Thymus (tissue), 11 donors: ENCODE measurements at regions not wholly inside any gene's neighbourhood (a gene's known extent, or its start where the extent isn't known, plus 50 kb on each side); places are given as distances from the start of the nearest gene placed in this dataset.
A peak's percentile ranks its signal among the peaks of the same experiment; 100 is the strongest.

Experiments used
- DNase-seq, 9 donors: peaks; one replicate each; pipeline ENCODE4 v3.0.0-alpha.2; 2013; ENCODE audit warnings: low spot score in 9 of 9, low read depth in 6 of 9, missing footprints in 1 of 9
- H3K27ac ChIP-seq, 2 donors: one replicate each; pipeline ENCODE4 v1.5.1; 2013; ENCODE audit warnings: control low read depth in 1 of 2, low read depth in 1 of 2, low read length in 1 of 2, mild to moderate bottlenecking in 1 of 2, moderate library complexity in 1 of 2
- H3K27me3 ChIP-seq, 2 donors: one replicate each; pipeline ENCODE4 v1.5.1; 2013; ENCODE audit warnings: low read length in 1 of 2; ENCODE audit not compliant: control insufficient read depth in 2 of 2, insufficient read depth in 1 of 2
- H3K36me3 ChIP-seq, 2 donors: one replicate each; pipeline ENCODE4 v1.5.1; 2013; ENCODE audit warnings: low read length in 1 of 2, mild to moderate bottlenecking in 1 of 2, moderate library complexity in 1 of 2; ENCODE audit not compliant: control insufficient read depth in 2 of 2, insufficient read depth in 2 of 2
- H3K4me1 ChIP-seq, 2 donors: one replicate each; pipeline ENCODE4 v1.5.1; 2013; ENCODE audit warnings: low read length in 2 of 2; ENCODE audit not compliant: control insufficient read depth in 2 of 2, insufficient read depth in 2 of 2
- H3K4me3 ChIP-seq, 2 donors: one replicate each; pipeline ENCODE4 v1.5.1; 2013; ENCODE audit warnings: low read length in 2 of 2, control low read depth in 1 of 2, mild to moderate bottlenecking in 1 of 2
- H3K9me3 ChIP-seq, 2 donors: one replicate each; pipeline ENCODE4 v1.5.1; 2013; ENCODE audit warnings: low read length in 1 of 2, mild to moderate bottlenecking in 1 of 2; ENCODE audit not compliant: control insufficient read depth in 2 of 2, insufficient read depth in 1 of 2
- WGBS: extraction: QIAGEN DNeasy Blood & Tissue Kit; methylation state at CpG from one replicate; pipeline ENCODE4 v1.1.7; 2013; 5-methylcytosine and 5-hydroxymethylcytosine counted together
- donor health status: healthy.

GRCh38 chr15:97301166-97301565 is 659.3 kb upstream of the ARRDC4 start:
- Histone ChIP-seq H3K4me1 (no peaks in the 10 kb centered on the region), H3K27me3 (no peaks in the 10 kb centered on the region), H3K27ac (no peak overlapping the region), H3K4me3 (no peak overlapping the region), H3K36me3 (no peaks in the 10 kb centered on the region), H3K9me3 (no peaks in the 10 kb centered on the region)
- DNase-seq: no peak
- WGBS: 97% methylated on average over 3 of the region's 3 CpGs

GRCh38 chr15:97316362-97316761 is 644.1 kb upstream of the ARRDC4 start:
- H3K9me3 ChIP-seq: no peaks in the 10 kb centered on the region
- no peaks in the 10 kb centered on the region for H3K36me3 ChIP-seq
- H3K27me3 ChIP-seq: no peaks in the 10 kb centered on the region
- DNase-seq: peak in 1 of 9 donors; percentile 2
- 76% methylated on average over 3 of the region's 3 CpGs for WGBS
- H3K4me1 ChIP-seq: no peaks in the 10 kb centered on the region
- no peak overlapping the region for H3K4me3 ChIP-seq
- no peak overlapping the region for H3K27ac ChIP-seq

- no peaks in the 10 kb centered on the region for H3K36me3 ChIP-seq
- 95% methylated on average over 3 of the region's 3 CpGs for WGBS
- H3K27me3 ChIP-seq: no peaks in the 10 kb centered on the region
- no peak overlapping the region for H3K4me3 ChIP-seq
- H3K9me3 ChIP-seq: no peaks in the 10 kb centered on the region
- no peak overlapping the region for H3K27ac ChIP-seq
- no peak for DNase-seq
- no peaks in the 10 kb centered on the region for H3K4me1 ChIP-seq
Measured at GRCh38 chr15:97317163-97317562, 643.3 kb upstream of the ARRDC4 start.

GRCh38 chr15:97319291-97319690 is 641.2 kb upstream of the ARRDC4 start:
- no peaks in the 10 kb centered on the region for H3K27me3 ChIP-seq
- WGBS: 82% methylated on average over 5 of the region's 5 CpGs
- H3K27ac ChIP-seq: no peak overlapping the region
- H3K4me1 ChIP-seq: no peaks in the 10 kb centered on the region
- no peak for DNase-seq
- H3K36me3 ChIP-seq: no peaks in the 10 kb centered on the region
- no peaks in the 10 kb centered on the region for H3K9me3 ChIP-seq
- no peak overlapping the region for H3K4me3 ChIP-seq

GRCh38 chr15:97346221-97346620 is 614.3 kb upstream of the ARRDC4 start:
- Histone ChIP-seq H3K36me3 (no peaks in the 10 kb centered on the region), H3K4me1 (no peaks in the 10 kb centered on the region), H3K9me3 (no peaks in the 10 kb centered on the region), H3K4me3 (no peak overlapping the region), H3K27ac (no peak overlapping the region), H3K27me3 (no peaks in the 10 kb centered on the region)
- no peak for DNase-seq
- 99% methylated on average over 2 of the region's 2 CpGs for WGBS

GRCh38 chr15:97350813-97351212 is 609.7 kb upstream of the ARRDC4 start:
- no peaks in the 10 kb centered on the region for H3K27me3 ChIP-seq
- WGBS: 57% methylated on average over 4 of the region's 4 CpGs
- H3K9me3 ChIP-seq: no peaks in the 10 kb centered on the region
- H3K4me1 ChIP-seq: no peaks in the 10 kb centered on the region
- H3K27ac ChIP-seq: no peak overlapping the region
- no peaks in the 10 kb centered on the region for H3K36me3 ChIP-seq
- H3K4me3 ChIP-seq: no peak overlapping the region
- no peak for DNase-seq

GRCh38 chr15:97383516-97383915 is 577.0 kb upstream of the ARRDC4 start:
- Histone ChIP-seq H3K36me3 (no peaks in the 10 kb centered on the region), H3K27ac (no peak overlapping the region), H3K27me3 (no peaks in the 10 kb centered on the region), H3K9me3 (no peaks in the 10 kb centered on the region), H3K4me3 (no peak overlapping the region), H3K4me1 (no peaks in the 10 kb centered on the region)
- no peak for DNase-seq
- WGBS: 82% methylated on average over 3 of the region's 3 CpGs

- no peak overlapping the region for H3K27ac ChIP-seq
- no peaks in the 10 kb centered on the region for H3K9me3 ChIP-seq
- no peaks in the 10 kb centered on the region for H3K27me3 ChIP-seq
- H3K4me1 ChIP-seq: no peaks in the 10 kb centered on the region
- DNase-seq: no peak
- no peaks in the 10 kb centered on the region for H3K36me3 ChIP-seq
- H3K4me3 ChIP-seq: no peak overlapping the region
- WGBS: 91% methylated on average over 5 of the region's 5 CpGs
Measured at GRCh38 chr15:97386940-97387339, 573.6 kb upstream of the ARRDC4 start.

- Histone ChIP-seq H3K4me3 (no peak overlapping the region), H3K27me3 (no peaks in the 10 kb centered on the region), H3K9me3 (no peaks in the 10 kb centered on the region), H3K4me1 (no peaks in the 10 kb centered on the region), H3K27ac (no peak overlapping the region), H3K36me3 (no peaks in the 10 kb centered on the region)
- 92% methylated on average over 4 of the region's 4 CpGs for WGBS
- DNase-seq: no peak
Measured at GRCh38 chr15:97401195-97401594, 559.3 kb upstream of the ARRDC4 start.

GRCh38 chr15:97401970-97402369 is 558.5 kb upstream of the ARRDC4 start:
- Histone ChIP-seq H3K4me1 (no peaks in the 10 kb centered on the region), H3K4me3 (no peak overlapping the region), H3K36me3 (no peaks in the 10 kb centered on the region), H3K9me3 (no peaks in the 10 kb centered on the region), H3K27me3 (no peaks in the 10 kb centered on the region), H3K27ac (no peak overlapping the region)
- WGBS: 89% methylated on average over 2 of the region's 2 CpGs
- no peak for DNase-seq
